DOHH2 (cell line): ENCODE measurements at regions not wholly inside any gene's neighbourhood (a gene's known extent, or its start where the extent isn't known, plus 50 kb on each side); places are given as distances from the start of the nearest gene placed in this dataset.

ENCODE experiments used
- H3F3A ChIP-seq: fragments of 200-600 bp; sonication (generic), shearing (Covaris generic); 2 replicates; pipeline ENCODE4 v1.6.0; 2016; ENCODE audit warnings: antibody characterized with exemption, mild to moderate bottlenecking; ENCODE audit not compliant: control insufficient read depth, insufficient read depth
- H3K27ac ChIP-seq: fragments of 200-600 bp; sonication (generic); 2 replicates; pipeline ENCODE4 v1.5.1; 2014; ENCODE audit warnings: low read depth, mild to moderate bottlenecking, low read length, moderate library complexity
- H3K27me3 ChIP-seq: fragments of 200-600 bp; sonication (generic); 2 replicates; pipeline ENCODE4 v1.6.1; 2014; ENCODE audit warnings: mild to moderate bottlenecking, low read length, mixed read lengths; ENCODE audit not compliant: control insufficient read depth
- H3K36me3 ChIP-seq: fragments of 200-600 bp; sonication (generic); 2 replicates; pipeline ENCODE4 v1.6.1; 2014; ENCODE audit warnings: mild to moderate bottlenecking, low read length, moderate library complexity, mixed read lengths; ENCODE audit not compliant: control insufficient read depth
- H3K4me1 ChIP-seq: fragments of 200-600 bp; sonication (generic); 2 replicates; pipeline ENCODE4 v1.6.1; 2014; ENCODE audit warnings: mild to moderate bottlenecking, low read length, mixed read lengths; ENCODE audit not compliant: control insufficient read depth
- H3K4me2 ChIP-seq: fragments of 200-600 bp; sonication (generic); 2 replicates; pipeline ENCODE4 v1.6.0; 2014; ENCODE audit warnings: mild to moderate bottlenecking, low read length, moderate library complexity
- H3K4me3 ChIP-seq: fragments of 200-600 bp; sonication (generic); 2 replicates; pipeline ENCODE4 v1.5.1; 2014; ENCODE audit warnings: mild to moderate bottlenecking, low read length, mixed read lengths
- H3K79me2 ChIP-seq: fragments of 200-600 bp; sonication (generic); 2 replicates; pipeline ENCODE4 v1.6.1; 2014; ENCODE audit warnings: mild to moderate bottlenecking, low read length, mixed read lengths; ENCODE audit not compliant: control insufficient read depth
- H3K9me2 ChIP-seq: fragments of 200-600 bp; sonication (generic); replicated peaks from 2 replicates; pipeline ENCODE4 v1.6.1; 2014; ENCODE audit warnings: mild to moderate bottlenecking, low read length, mixed read lengths; ENCODE audit not compliant: control insufficient read depth
- H3K9me3 ChIP-seq: fragments of 200-600 bp; sonication (generic); 2 replicates; pipeline ENCODE4 v1.6.1; 2014; ENCODE audit warnings: antibody characterized with exemption, low read length, mixed read lengths; ENCODE audit not compliant: control insufficient read depth, insufficient read depth
- H4K20me1 ChIP-seq: fragments of 200-600 bp; sonication (generic); 2 replicates; pipeline ENCODE4 v1.6.0; 2014; ENCODE audit warnings: low read depth, mild to moderate bottlenecking, antibody characterized with exemption, low read length, moderate library complexity; ENCODE audit not compliant: control insufficient read depth, insufficient read depth
- CTCF ChIP-seq: fragments of 200-600 bp; sonication (generic); IDR thresholded peaks from one replicate; pipeline ENCODE4 v1.5.1; 2014; ENCODE audit warnings: antibody characterized with exemption, mild to moderate bottlenecking, low read depth, low read length; ENCODE audit not compliant: poor library complexity, severe bottlenecking
- EZH2phosphoT487 ChIP-seq: fragments of 200-600 bp; sonication (generic); IDR thresholded peaks from 2 replicates; pipeline ENCODE4 v1.6.1; 2017; ENCODE audit warnings: borderline replicate concordance, mild to moderate bottlenecking, antibody characterized with exemption, low read length, moderate library complexity, mixed read lengths

GRCh38 chr17:22131740-22132139 lies 439.4 kb downstream of the KCNJ18 start:
- H3F3A ChIP-seq, result no peaks in the 10 kb centered on the region
- no peaks in the 10 kb centered on the region for H3K27me3 ChIP-seq
- TF ChIP-seq CTCF (no peak), EZH2phosphoT487 (no peak)
- H3K4me3 ChIP-seq, result no peak overlapping the region
- no peaks in the 10 kb centered on the region for H3K79me2 ChIP-seq
- no peaks in the 10 kb centered on the region for H3K9me2 ChIP-seq
- H3K27ac ChIP-seq, result no peak overlapping the region
- H4K20me1 ChIP-seq, result no peaks in the 10 kb centered on the region
- no peaks in the 10 kb centered on the region for H3K36me3 ChIP-seq
- peaks cover 6% of the 10 kb centered on the region; the same call in 1 of the 2 replicates for H3K9me3 ChIP-seq
- H3K4me1 ChIP-seq, result no peaks in the 10 kb centered on the region
- H3K4me2 ChIP-seq, result no peak overlapping the region

- TF ChIP-seq EZH2phosphoT487, result no peak
- no peak for TF ChIP-seq CTCF
- Histone ChIP-seq H3K79me2 (no peaks in the 10 kb centered on the region), H3K36me3 (no peaks in the 10 kb centered on the region), H3K9me2 (no peaks in the 10 kb centered on the region), H3K4me1 (no peaks in the 10 kb centered on the region), H3K9me3 (peaks cover 7% of the 10 kb centered on the region; the same call in 1 of the 2 replicates), H3K4me2 (no peak overlapping the region), H3K27ac (no peak overlapping the region), H3K4me3 (no peak overlapping the region), H3F3A (no peaks in the 10 kb centered on the region), H3K27me3 (no peaks in the 10 kb centered on the region), H4K20me1 (no peaks in the 10 kb centered on the region)
These were observed 446.6 kb downstream of the KCNJ18 start for GRCh38 chr17:22138861-22139469.

GRCh38 chr17:22142091-22142490 lies 449.8 kb downstream of the KCNJ18 start:
- Histone ChIP-seq H3K4me2 (no peak overlapping the region), H4K20me1 (no peaks in the 10 kb centered on the region), H3K27me3 (no peaks in the 10 kb centered on the region), H3K79me2 (no peaks in the 10 kb centered on the region), H3K36me3 (no peaks in the 10 kb centered on the region), H3F3A (no peaks in the 10 kb centered on the region), H3K4me1 (no peaks in the 10 kb centered on the region), H3K27ac (no peak overlapping the region), H3K4me3 (no peak overlapping the region), H3K9me2 (no peaks in the 10 kb centered on the region), H3K9me3 (peaks cover 10% of the 10 kb centered on the region; the same call in 1 of the 2 replicates)
- TF ChIP-seq EZH2phosphoT487 (no peak), CTCF (no peak)
